ENCODE measurements at regions not wholly inside any gene's neighbourhood (a gene's known extent, or its start where the extent isn't known, plus 50 kb on each side); places are given as distances from the start of the nearest gene placed in this dataset.

DNA sequence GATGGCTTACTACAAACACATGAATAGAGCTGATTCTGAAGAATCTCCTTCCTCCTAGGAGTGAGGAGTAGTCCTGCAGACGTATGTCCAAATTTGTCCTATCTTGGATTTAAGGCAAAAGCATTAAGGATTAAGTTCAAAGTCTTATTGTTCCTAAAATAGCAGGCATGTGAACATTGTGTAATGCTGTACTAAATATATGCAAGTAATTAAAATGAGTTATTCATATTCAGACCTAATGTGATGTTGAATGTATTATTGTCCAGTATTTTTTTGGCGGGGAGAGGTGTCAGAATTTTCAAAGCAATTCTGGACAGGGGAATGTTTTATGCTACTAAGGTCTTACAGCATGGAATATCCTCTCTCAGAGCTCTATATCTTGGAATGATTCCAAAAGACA is 60.7 kb upstream of the STK38L start:
- TF ChIP-seq POLR2A (IDR thresholded peaks at IDR 0.05) (no peak), POLR2AphosphoS5 (IDR thresholded peaks at IDR 0.05) (peak in 1 of 3 donors; percentile 58)
- WGBS, 2 donors (ENCODE audit: low coverage in 1 of 2) = 36 to 64% methylated on average over 2 of the region's 2 CpGs
- no peak for DNase-seq
- Histone ChIP-seq H3K36me3 (no peaks in the 10 kb centered on the region), H3K4me1 (peaks cover 0 to 28% (median 3%) of the 10 kb centered on the region in 4 donors), H3K4me3 (no peak overlapping the region), H3K9me3 (no peaks in the 10 kb centered on the region), H3K27ac (peak overlapping the region in 3 of 4 donors; percentile 38 to 80 (median 73)), H3K27me3 (no peaks in the 10 kb centered on the region)
- in situ Hi-C loops (cut with MboI; ENCODE audit: low pct_ligation_motif_present in 1 of 4, low pct_unique_long_range_greater_than_20kb in 1 of 4, low sequenced_read_pairs in 3 of 4) = no loop called here
- intact Hi-C loops (cut with DNase I; ENCODE audit: low total_unique reads) = no loop called here

DNA sequence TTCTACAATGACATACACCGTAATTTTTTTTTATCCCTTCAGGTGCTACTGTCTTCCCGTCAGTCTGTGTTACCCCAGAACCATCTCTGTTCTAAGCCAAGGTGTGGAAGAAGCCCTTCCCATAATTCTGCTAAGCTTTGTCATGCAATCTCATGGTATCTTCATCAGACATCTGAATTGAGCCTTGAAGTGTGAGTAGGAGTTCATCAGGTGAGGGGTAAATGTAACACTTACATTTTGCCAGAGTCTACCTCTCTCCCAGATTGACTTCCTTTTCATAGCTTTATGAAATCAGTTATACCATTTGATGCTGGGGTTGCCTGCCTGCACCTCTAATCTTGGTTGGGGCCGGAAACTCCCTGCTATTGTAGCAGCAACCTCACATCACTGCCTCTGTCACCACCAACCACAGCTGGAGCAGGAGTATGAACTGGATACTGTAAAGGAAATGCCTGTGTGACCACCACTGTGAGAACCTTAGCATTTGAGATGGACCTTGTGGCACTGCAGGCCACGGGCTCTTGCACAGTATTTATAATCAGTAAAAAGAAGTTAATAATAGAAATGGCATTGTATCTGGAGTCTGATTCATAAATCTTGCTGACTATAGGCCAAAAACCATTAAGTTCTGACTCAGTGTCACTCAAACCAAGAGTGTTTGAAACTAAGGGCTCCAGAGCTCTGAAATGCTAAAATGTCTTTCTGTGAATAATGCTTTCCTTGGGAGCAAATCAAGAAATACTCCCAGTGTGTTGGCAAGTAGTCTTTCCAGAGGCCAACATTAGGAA is 58.7 kb upstream of the STK38L start:
- no peak for DNase-seq
- TF ChIP-seq, protein P1, sequence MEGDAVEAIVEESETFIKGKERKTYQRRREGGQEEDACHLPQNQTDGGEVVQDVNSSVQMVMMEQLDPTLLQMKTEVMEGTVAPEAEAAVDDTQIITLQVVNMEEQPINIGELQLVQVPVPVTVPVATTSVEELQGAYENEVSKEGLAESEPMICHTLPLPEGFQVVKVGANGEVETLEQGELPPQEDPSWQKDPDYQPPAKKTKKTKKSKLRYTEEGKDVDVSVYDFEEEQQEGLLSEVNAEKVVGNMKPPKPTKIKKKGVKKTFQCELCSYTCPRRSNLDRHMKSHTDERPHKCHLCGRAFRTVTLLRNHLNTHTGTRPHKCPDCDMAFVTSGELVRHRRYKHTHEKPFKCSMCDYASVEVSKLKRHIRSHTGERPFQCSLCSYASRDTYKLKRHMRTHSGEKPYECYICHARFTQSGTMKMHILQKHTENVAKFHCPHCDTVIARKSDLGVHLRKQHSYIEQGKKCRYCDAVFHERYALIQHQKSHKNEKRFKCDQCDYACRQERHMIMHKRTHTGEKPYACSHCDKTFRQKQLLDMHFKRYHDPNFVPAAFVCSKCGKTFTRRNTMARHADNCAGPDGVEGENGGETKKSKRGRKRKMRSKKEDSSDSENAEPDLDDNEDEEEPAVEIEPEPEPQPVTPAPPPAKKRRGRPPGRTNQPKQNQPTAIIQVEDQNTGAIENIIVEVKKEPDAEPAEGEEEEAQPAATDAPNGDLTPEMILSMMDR (IDR thresholded peaks at IDR 0.05) = no peak
- TF ChIP-seq POLR2A (IDR thresholded peaks at IDR 0.05) = no peak
- TF ChIP-seq POLR2AphosphoS5 (IDR thresholded peaks at IDR 0.05) = no peak
- TF ChIP-seq EP300 (IDR thresholded peaks at IDR 0.05; ENCODE audit: low read depth) = no peak
- Histone ChIP-seq H3K36me3 (no peaks in the 10 kb centered on the region), H3K4me1 (peaks cover 0 to 13% (median 3%) of the 10 kb centered on the region in 4 donors), H3K9me3 (no peaks in the 10 kb centered on the region), H3K27ac (peak overlapping the region; percentile 1 to 73 (median 62)), H3K4me3 (no peak overlapping the region), H3K27me3 (no peaks in the 10 kb centered on the region)
- in situ Hi-C loops (cut with MboI; ENCODE audit: low pct_ligation_motif_present in 1 of 4, low pct_unique_long_range_greater_than_20kb in 1 of 4, low sequenced_read_pairs in 3 of 4) (no loop called here), intact Hi-C loops (cut with DNase I; ENCODE audit: low total_unique reads) (no loop called here)
- 45 to 67% methylated on average over 4 of the region's 4 CpGs for WGBS, 2 donors (ENCODE audit: low coverage in 1 of 2)

DNA sequence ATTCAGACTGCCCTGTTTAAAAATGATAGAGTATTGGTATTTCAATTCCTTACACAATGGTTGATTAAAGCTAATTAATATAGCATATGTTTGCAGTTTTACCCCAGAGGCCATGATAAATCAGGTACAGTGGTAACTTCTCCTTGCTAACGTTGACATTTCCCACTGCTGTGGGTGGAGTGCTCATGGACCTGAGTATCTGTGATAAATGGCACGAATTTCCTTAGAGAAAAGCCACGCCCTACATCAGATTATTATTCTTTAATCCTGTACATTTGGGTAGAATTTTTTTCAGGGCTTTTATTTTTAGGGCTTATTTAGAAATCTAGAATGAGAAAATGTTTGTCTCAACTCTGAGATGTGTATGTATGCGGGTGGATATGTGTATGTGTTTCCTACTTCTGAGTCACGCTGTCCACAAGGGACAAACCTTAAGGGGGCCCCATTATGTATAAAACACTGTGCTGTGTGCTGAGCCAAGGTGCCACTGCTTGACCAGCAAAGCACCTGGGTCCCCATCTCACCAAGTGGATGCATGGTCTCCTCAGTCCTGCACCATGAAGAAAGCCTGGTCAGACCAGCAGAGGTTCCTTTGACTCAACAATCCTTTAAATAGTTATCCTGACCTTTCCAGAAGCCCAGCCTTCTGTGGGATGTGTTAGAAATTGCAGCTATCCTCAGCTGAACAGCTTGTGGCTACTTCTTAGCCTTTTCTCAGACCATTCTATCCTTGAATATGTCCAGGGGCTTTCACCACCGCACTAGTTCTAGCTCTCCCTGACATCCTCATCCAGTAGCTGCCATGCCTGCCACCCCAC is 57.9 kb upstream of the STK38L start:
- H3K27me3 ChIP-seq = no peaks in the 10 kb centered on the region
- DNase-seq = no peak
- in situ Hi-C loops (cut with MboI; ENCODE audit: low pct_ligation_motif_present in 1 of 4, low pct_unique_long_range_greater_than_20kb in 1 of 4, low sequenced_read_pairs in 3 of 4) (no loop called here), intact Hi-C loops (cut with DNase I; ENCODE audit: low total_unique reads) (no loop called here)
- no peak overlapping the region for H3K4me3 ChIP-seq
- peaks cover 5 to 20% (median 11%) of the 10 kb centered on the region in 4 donors for H3K4me1 ChIP-seq
- no peaks in the 10 kb centered on the region for H3K36me3 ChIP-seq
- H3K9me3 ChIP-seq = no peaks in the 10 kb centered on the region
- 67 to 76% methylated on average over 3 to 6 of the region's 6 CpGs for WGBS, 2 donors (ENCODE audit: low coverage in 1 of 2)
- no peak for TF ChIP-seq EP300 (IDR thresholded peaks at IDR 0.05; ENCODE audit: low read depth)
- TF ChIP-seq POLR2A (IDR thresholded peaks at IDR 0.05) = no peak
- TF ChIP-seq, protein P1 (IDR thresholded peaks at IDR 0.05) = no peak
- no peak for TF ChIP-seq POLR2AphosphoS5 (IDR thresholded peaks at IDR 0.05)
- H3K27ac ChIP-seq = peak overlapping the region; percentile 1 to 73 (median 62)

GRCh38 chr12:27187697-27188096 is 56.4 kb upstream of the STK38L start:
- H3K36me3 ChIP-seq = no peaks in the 10 kb centered on the region
- DNase-seq = no peak
- in situ Hi-C loops (cut with MboI; ENCODE audit: low pct_ligation_motif_present in 1 of 4, low pct_unique_long_range_greater_than_20kb in 1 of 4, low sequenced_read_pairs in 3 of 4) = no loop called here
- no peak overlapping the region for H3K4me3 ChIP-seq
- TF ChIP-seq, protein P1 (IDR thresholded peaks at IDR 0.05) = no peak
- no peak for TF ChIP-seq POLR2AphosphoS5 (IDR thresholded peaks at IDR 0.05)
- TF ChIP-seq POLR2A (IDR thresholded peaks at IDR 0.05) = no peak
- TF ChIP-seq EP300 (IDR thresholded peaks at IDR 0.05; ENCODE audit: low read depth) = no peak
- intact Hi-C loops (cut with DNase I; ENCODE audit: low total_unique reads) = no loop called here
- H3K9me3 ChIP-seq = no peaks in the 10 kb centered on the region
- peaks cover 5 to 27% (median 16%) of the 10 kb centered on the region in 4 donors for H3K4me1 ChIP-seq
- 95% methylated on average over 7 of the region's 7 CpGs for WGBS, 2 donors (ENCODE audit: low coverage in 1 of 2)
- no peaks in the 10 kb centered on the region for H3K27me3 ChIP-seq
- H3K27ac ChIP-seq = peak overlapping the region in 3 of 4 donors; percentile 58 to 73 (median 65)

All from transverse colon (tissue), 4 donors.